ENCODE measurements at regions not wholly inside any gene's neighbourhood (a gene's known extent, or its start where the extent isn't known, plus 50 kb on each side); places are given as distances from the start of the nearest gene placed in this dataset.
"Not testable (repeated sequence)": the region's sequence is repeated elsewhere in the genome, so short reads cannot be mapped to it uniquely, and the experiment has no call there.

DNA sequence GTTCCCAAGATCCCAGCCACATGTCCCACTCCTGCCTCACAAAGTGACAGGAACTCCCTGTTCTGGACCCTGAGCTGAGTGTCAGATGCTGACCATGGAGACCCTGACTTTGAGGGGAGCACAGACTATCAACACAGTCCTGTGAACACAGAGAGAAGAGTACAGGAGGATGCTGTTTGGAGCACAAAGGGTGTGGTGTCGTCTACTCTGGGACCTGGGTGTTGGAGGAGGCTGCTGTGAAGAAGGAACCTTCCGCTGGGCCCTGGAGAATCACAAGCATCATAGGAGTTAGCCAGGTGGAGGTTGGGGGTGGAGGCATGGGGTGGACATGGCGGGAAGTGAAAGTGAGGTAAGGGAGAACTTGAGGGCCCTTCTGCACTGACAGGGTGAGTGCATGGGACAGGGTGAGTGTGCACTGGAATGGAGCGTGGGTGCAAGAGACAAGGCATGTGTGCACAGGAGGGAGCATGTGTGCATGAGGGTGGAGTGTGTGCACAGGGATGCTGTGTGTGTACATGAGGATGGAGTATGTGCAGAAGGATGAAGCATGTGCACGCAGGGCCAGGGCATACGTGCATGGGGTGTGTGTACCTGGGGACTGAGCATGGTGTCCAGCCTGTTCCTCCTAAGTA is 70.7 kb upstream of the ANTXRL start:
- no peak overlapping the region for H3K27ac ChIP-seq
- H3K36me3 ChIP-seq = no peaks in the 10 kb centered on the region
- TF ChIP-seq POLR2A (IDR thresholded peaks at IDR 0.05) = no peak
- TF ChIP-seq, protein P1, sequence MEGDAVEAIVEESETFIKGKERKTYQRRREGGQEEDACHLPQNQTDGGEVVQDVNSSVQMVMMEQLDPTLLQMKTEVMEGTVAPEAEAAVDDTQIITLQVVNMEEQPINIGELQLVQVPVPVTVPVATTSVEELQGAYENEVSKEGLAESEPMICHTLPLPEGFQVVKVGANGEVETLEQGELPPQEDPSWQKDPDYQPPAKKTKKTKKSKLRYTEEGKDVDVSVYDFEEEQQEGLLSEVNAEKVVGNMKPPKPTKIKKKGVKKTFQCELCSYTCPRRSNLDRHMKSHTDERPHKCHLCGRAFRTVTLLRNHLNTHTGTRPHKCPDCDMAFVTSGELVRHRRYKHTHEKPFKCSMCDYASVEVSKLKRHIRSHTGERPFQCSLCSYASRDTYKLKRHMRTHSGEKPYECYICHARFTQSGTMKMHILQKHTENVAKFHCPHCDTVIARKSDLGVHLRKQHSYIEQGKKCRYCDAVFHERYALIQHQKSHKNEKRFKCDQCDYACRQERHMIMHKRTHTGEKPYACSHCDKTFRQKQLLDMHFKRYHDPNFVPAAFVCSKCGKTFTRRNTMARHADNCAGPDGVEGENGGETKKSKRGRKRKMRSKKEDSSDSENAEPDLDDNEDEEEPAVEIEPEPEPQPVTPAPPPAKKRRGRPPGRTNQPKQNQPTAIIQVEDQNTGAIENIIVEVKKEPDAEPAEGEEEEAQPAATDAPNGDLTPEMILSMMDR (IDR thresholded peaks at IDR 0.05) = no peak
- intact Hi-C loops (cut with DNase I) = no loop called here
- H3K9me3 ChIP-seq = no peaks in the 10 kb centered on the region
- no peak for DNase-seq
- 87 to 96% methylated on average over 6 of the region's 6 CpGs for WGBS, 2 donors
- no peaks in the 10 kb centered on the region for H3K4me1 ChIP-seq
- no peak overlapping the region for H3K4me3 ChIP-seq (replicated peaks in 1 of 3)
- no peaks in the 10 kb centered on the region for H3K27me3 ChIP-seq

DNA sequence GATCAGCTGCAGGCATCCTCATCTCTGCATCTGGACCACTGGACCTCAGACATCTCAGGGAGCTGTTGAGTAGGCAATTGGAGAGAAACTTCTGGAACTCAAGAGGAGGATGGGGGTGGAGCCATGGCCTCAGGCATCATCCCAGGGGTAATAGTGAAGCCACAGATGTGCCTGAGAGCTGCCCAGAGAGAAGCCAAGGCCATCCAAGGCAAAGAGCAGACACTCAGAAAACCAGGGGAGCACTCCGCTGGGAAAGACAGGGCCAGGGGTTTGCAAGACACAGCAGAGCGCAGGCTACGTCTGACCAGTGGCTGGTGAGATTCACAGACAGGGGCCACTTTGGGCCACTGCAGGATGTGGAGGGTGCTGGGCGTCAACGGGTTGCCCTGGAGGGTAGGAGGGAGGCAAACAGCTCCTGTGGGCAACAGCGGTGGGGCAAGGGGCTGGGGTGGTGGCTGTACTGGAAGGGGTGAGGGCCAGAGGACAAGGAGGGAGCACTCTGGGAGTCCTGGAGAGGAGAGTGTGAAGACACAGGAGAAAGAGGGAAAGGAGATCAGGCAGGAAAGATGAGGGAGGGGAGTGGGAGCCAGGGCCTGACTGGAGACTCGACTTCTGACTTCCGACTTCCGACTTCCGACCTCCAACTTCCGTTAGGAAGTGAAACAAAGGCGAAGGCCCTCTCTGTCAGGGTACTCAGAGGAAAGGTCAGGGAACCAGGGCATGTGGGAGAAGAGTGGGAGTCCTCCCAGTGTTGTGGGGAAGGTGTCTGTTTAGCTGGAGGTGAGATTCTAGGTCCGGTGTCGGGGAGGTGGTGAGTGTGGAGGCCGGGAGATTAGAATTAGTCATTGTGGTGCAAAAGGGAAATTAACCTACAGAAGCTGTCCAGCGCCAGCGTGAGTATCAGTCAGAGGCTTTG is 69.7 kb upstream of the ANTXRL start:
- WGBS, 2 donors = 74 to 81% methylated on average over 16 of the region's 17 CpGs

DNA sequence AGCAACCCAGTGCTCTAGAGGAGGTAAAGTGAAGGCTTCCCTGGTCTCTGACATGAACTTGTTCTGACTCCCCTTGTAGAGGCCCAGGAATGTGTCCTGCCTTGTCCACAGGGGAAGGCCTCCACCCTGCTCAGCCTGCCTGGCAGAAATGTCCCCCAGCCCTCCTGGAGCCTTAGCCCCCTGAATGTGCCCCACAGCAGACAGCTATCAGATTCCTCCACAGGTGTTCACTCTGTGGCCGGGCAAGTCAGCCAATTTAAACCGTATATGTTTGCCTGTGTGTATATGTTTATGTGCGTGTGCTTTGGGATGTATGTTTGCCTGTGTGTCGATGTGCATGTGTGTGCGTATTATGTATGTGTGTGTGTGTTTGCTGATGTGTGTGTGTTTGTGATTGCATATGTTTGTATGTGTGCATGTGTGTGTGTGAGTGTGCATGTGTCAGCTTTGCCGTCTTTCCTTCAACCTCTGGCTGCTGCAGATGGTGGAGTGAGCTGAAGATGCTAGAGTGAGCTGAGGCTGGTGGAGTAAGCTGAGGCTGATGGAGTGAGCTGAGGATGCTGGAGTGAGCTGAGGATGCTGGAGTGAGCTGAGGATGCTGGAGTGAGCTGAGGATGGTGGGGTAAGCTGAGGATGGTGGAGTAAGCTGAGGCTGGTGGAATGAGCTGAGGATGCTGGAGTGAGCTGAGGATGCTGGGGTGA is 68.9 kb upstream of the ANTXRL start:
- H3K4me3 ChIP-seq (replicated peaks in 1 of 3) = no peak overlapping the region
- TF ChIP-seq, protein P1 (IDR thresholded peaks at IDR 0.05) = no peak
- TF ChIP-seq POLR2A (IDR thresholded peaks at IDR 0.05) = no peak
- WGBS, 2 donors = 71 to 79% methylated on average over 6 of the region's 6 CpGs
- no peaks in the 10 kb centered on the region for H3K27me3 ChIP-seq
- H3K9me3 ChIP-seq = no peaks in the 10 kb centered on the region
- H3K36me3 ChIP-seq = no peaks in the 10 kb centered on the region
- no peaks in the 10 kb centered on the region for H3K4me1 ChIP-seq
- DNase-seq = no peak
- no peak overlapping the region for H3K27ac ChIP-seq
- intact Hi-C loops (cut with DNase I) = no loop called here

More for the DNA sequence above, 69.7 kb upstream of the ANTXRL start:
- Histone ChIP-seq H3K27ac (no peak overlapping the region), H3K27me3 (no peaks in the 10 kb centered on the region), H3K4me3 (replicated peaks in 1 of 3) (no peak overlapping the region), H3K4me1 (no peaks in the 10 kb centered on the region), H3K36me3 (no peaks in the 10 kb centered on the region), H3K9me3 (no peaks in the 10 kb centered on the region)
- DNase-seq = no peak
- intact Hi-C loops (cut with DNase I) = no loop called here
- no peak for TF ChIP-seq POLR2A (IDR thresholded peaks at IDR 0.05)
- TF ChIP-seq, protein P1 (IDR thresholded peaks at IDR 0.05) = no peak

DNA sequence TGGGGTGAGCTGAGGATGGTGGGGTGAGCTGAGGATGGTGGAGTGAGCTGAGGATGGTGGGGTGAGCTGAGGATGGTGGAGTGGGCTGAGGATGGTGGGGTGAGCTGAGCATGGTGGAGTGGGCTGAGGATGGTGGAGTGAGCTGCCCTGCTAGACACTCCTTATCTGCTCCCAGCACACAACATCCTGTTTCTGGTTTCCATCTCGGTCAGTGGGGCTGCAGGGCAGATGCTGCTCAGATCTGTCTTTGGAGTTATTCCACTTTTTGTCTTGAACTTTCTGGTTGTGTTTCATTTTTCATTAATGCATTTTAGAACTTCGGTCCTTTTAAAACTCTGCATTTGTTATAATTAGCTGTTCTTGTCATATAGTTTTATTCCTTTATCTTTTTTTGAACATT is 67.9 kb upstream of the ANTXRL start:
- H3K36me3 ChIP-seq = no peaks in the 10 kb centered on the region
- TF ChIP-seq, protein P1 (IDR thresholded peaks at IDR 0.05) = no peak
- TF ChIP-seq POLR2A (IDR thresholded peaks at IDR 0.05) = no peak
- WGBS, 2 donors = 46 to 65% methylated on average over 2 of the region's 2 CpGs
- no peaks in the 10 kb centered on the region for H3K9me3 ChIP-seq
- no peak overlapping the region for H3K27ac ChIP-seq
- H3K4me3 ChIP-seq (replicated peaks in 1 of 3) = no peak overlapping the region
- DNase-seq = no peak
- intact Hi-C loops (cut with DNase I) = no loop called here
- H3K4me1 ChIP-seq = no peaks in the 10 kb centered on the region
- no peaks in the 10 kb centered on the region for H3K27me3 ChIP-seq

DNA sequence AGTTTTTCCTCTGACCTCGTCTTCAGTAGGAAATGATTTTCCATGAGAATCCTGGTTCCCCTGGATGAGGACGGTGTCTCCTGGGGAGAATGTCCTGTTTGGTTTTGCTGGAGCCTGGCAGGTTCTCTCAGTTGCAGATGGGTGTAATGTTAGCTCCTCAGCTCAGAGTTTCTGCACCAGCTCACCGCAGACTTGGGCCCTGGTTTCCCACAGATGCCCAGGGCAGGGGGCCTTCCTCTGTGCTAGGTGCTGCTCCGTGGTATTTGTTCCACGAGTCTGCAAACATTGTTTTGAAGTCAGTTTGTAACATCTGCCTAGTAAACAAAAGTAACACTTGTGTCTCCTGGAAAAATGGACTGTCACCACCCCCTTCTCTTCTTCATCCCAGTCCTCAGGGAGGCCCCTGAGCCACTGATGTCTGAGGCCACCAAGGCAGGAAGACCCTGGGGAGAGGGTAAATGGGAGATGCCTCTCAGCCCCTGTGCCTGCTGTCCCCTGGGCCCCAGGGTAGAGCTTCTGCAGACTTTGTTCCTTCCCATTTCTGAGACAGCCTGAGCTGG is 67.3 kb upstream of the ANTXRL start:
- WGBS, 2 donors = 75 to 77% methylated on average over 5 of the region's 5 CpGs
- H3K9me3 ChIP-seq = not testable (repeated sequence)

More for the DNA sequence above, 67.3 kb upstream of the ANTXRL start:
- H3K27me3 ChIP-seq; H3K36me3 ChIP-seq; intact Hi-C loops (cut with DNase I); DNase-seq; H3K4me3 ChIP-seq (replicated peaks in 1 of 3); H3K4me1 ChIP-seq; H3K27ac ChIP-seq: not testable (repeated sequence)
